ENCODE measurements at regions not wholly inside any gene's neighbourhood (a gene's known extent, or its start where the extent isn't known, plus 50 kb on each side); places are given as distances from the start of the nearest gene placed in this dataset.

- no peak for TF ChIP-seq LEF1 (IDR thresholded peaks at IDR 0.05; ENCODE audit: borderline replicate concordance)
- no peak for TF ChIP-seq FOXM1 (IDR thresholded peaks at IDR 0.05; ENCODE audit: borderline replicate concordance)
- TF ChIP-seq TARDBP (IDR thresholded peaks at IDR 0.05), result no peak
- TF ChIP-seq ZNF384 (IDR thresholded peaks at IDR 0.05), result no peak
- no peak for TF ChIP-seq SP1 (IDR thresholded peaks at IDR 0.05)
- TF ChIP-seq SUZ12 (IDR thresholded peaks at IDR 0.05), result no peak
- no peak for TF ChIP-seq PKNOX1 (IDR thresholded peaks at IDR 0.05)
- no peak for TF ChIP-seq HDGF (IDR thresholded peaks at IDR 0.05; ENCODE audit: borderline replicate concordance)
- TF ChIP-seq ELF4 (IDR thresholded peaks at IDR 0.05), result no peak
- no peak for TF ChIP-seq FOXK2 (IDR thresholded peaks at IDR 0.05)
- POLR2A ChIA-PET, result no interaction called here
- CTCF ChIA-PET, result no interaction called here
- no peak for DNase-seq (ENCODE audit: extremely low spot score)
Measured at GRCh38 chr5:173443971-173444370, 115.8 kb upstream of the STC2 start.

- CTCF ChIA-PET, result no interaction called here
Measured at GRCh38 chr5:173441053-173441628, 112.9 kb upstream of the STC2 start.

GRCh38 chr5:173438951-173439350 is 110.7 kb upstream of the STC2 start:
- CTCF ChIA-PET, result no interaction called here

More at GRCh38 chr5:173441053-173441628, 112.9 kb upstream of the STC2 start:
- POLR2A ChIA-PET, result no interaction called here
- no peak for DNase-seq (ENCODE audit: extremely low spot score)
- TF ChIP-seq TARDBP (IDR thresholded peaks at IDR 0.05) (no peak), NFRKB (IDR thresholded peaks at IDR 0.05) (no peak), CTBP1 (IDR thresholded peaks at IDR 0.05; ENCODE audit: borderline replicate concordance) (no peak), FOXM1 (IDR thresholded peaks at IDR 0.05; ENCODE audit: borderline replicate concordance) (no peak), ZNF384 (IDR thresholded peaks at IDR 0.05) (no peak), FOXA1 (IDR thresholded peaks at IDR 0.05) (no peak), SUZ12 (IDR thresholded peaks at IDR 0.05) (no peak), ARNT (IDR thresholded peaks at IDR 0.05) (no peak), ELF4 (IDR thresholded peaks at IDR 0.05) (no peak), FOXK2 (IDR thresholded peaks at IDR 0.05) (no peak), BHLHE40 (IDR thresholded peaks at IDR 0.05; ENCODE audit: borderline replicate concordance) (no peak), LEF1 (IDR thresholded peaks at IDR 0.05; ENCODE audit: borderline replicate concordance) (no peak)

DNA sequence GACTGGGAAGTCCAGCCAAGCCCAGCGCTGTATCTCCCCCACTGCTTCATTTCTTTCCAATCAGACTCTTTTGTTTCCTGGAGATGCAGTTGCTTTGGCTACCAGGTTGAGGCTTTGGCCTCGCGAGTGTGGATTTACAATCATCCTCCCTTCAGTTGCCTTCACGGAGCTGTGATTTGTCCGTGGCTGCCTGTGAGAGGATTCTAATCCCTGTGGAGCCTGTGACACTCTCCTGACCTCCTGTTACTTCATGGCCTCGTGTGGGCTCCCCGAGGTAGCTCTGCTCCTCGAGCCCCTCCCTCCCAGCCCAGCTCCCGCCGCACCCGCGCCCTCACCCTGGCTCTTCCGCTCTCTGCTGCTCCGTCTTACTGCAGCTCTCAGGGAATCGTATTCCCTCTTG is 107.2 kb upstream of the STC2 start:
- CTCF ChIA-PET, result interaction anchor here (0.7 kb wide), 1 partner anchor 291 kb away, joined by 3 read pairs; no protein-coding TSS in a partner anchor
- POLR2A ChIA-PET, result no interaction called here

More at GRCh38 chr5:173438951-173439350, 110.7 kb upstream of the STC2 start:
- TF ChIP-seq SUZ12 (IDR thresholded peaks at IDR 0.05) (no peak), ARNT (IDR thresholded peaks at IDR 0.05) (no peak), FOXA1 (IDR thresholded peaks at IDR 0.05) (no peak), FOXM1 (IDR thresholded peaks at IDR 0.05; ENCODE audit: borderline replicate concordance) (no peak), NFRKB (IDR thresholded peaks at IDR 0.05) (no peak)
- DNase-seq (ENCODE audit: extremely low spot score), result no peak
- POLR2A ChIA-PET, result no interaction called here

GRCh38 chr5:173434270-173434669 is 106.1 kb upstream of the STC2 start:
- CTCF ChIA-PET, result no interaction called here
- POLR2A ChIA-PET, result no interaction called here
- TF ChIP-seq PKNOX1 (IDR thresholded peaks at IDR 0.05), result no peak
- no peak for TF ChIP-seq ELF4 (IDR thresholded peaks at IDR 0.05)
- TF ChIP-seq FOXM1 (IDR thresholded peaks at IDR 0.05; ENCODE audit: borderline replicate concordance), result no peak
- TF ChIP-seq ZNF384 (IDR thresholded peaks at IDR 0.05), result no peak
- TF ChIP-seq HDGF (IDR thresholded peaks at IDR 0.05; ENCODE audit: borderline replicate concordance), result no peak
- TF ChIP-seq TARDBP (IDR thresholded peaks at IDR 0.05), result no peak
- TF ChIP-seq ARNT (IDR thresholded peaks at IDR 0.05), result no peak
- TF ChIP-seq L3MBTL2 (conservative IDR thresholded peaks at IDR 0.05), result no peak
- no peak for TF ChIP-seq SP1 (IDR thresholded peaks at IDR 0.05)
- TF ChIP-seq FOXA1 (IDR thresholded peaks at IDR 0.05), result no peak
- TF ChIP-seq FOXK2 (IDR thresholded peaks at IDR 0.05), result no peak
- no peak for TF ChIP-seq CTBP1 (IDR thresholded peaks at IDR 0.05; ENCODE audit: borderline replicate concordance)
- TF ChIP-seq LEF1 (IDR thresholded peaks at IDR 0.05; ENCODE audit: borderline replicate concordance), result no peak
- TF ChIP-seq BHLHE40 (IDR thresholded peaks at IDR 0.05; ENCODE audit: borderline replicate concordance), result no peak
- no peak for TF ChIP-seq NFRKB (IDR thresholded peaks at IDR 0.05)
- TF ChIP-seq SUZ12 (IDR thresholded peaks at IDR 0.05), result no peak
- no peak for DNase-seq (ENCODE audit: extremely low spot score)

More for the DNA sequence above, 107.2 kb upstream of the STC2 start:
- no peak for DNase-seq (ENCODE audit: extremely low spot score)
- no peak for TF ChIP-seq FOXK2 (IDR thresholded peaks at IDR 0.05)
- TF ChIP-seq NFRKB (IDR thresholded peaks at IDR 0.05), result no peak
- no peak for TF ChIP-seq PKNOX1 (IDR thresholded peaks at IDR 0.05)
- no peak for TF ChIP-seq SUZ12 (IDR thresholded peaks at IDR 0.05)
- no peak for TF ChIP-seq FOXA1 (IDR thresholded peaks at IDR 0.05)
- TF ChIP-seq HDGF (IDR thresholded peaks at IDR 0.05; ENCODE audit: borderline replicate concordance), result no peak
- TF ChIP-seq FOXM1 (IDR thresholded peaks at IDR 0.05; ENCODE audit: borderline replicate concordance), result no peak
- no peak for TF ChIP-seq L3MBTL2 (conservative IDR thresholded peaks at IDR 0.05)
- no peak for TF ChIP-seq ZNF384 (IDR thresholded peaks at IDR 0.05)
- TF ChIP-seq SP1 (IDR thresholded peaks at IDR 0.05), result no peak
- TF ChIP-seq BHLHE40 (IDR thresholded peaks at IDR 0.05; ENCODE audit: borderline replicate concordance), result no peak
- TF ChIP-seq LEF1 (IDR thresholded peaks at IDR 0.05; ENCODE audit: borderline replicate concordance), result no peak

DNA sequence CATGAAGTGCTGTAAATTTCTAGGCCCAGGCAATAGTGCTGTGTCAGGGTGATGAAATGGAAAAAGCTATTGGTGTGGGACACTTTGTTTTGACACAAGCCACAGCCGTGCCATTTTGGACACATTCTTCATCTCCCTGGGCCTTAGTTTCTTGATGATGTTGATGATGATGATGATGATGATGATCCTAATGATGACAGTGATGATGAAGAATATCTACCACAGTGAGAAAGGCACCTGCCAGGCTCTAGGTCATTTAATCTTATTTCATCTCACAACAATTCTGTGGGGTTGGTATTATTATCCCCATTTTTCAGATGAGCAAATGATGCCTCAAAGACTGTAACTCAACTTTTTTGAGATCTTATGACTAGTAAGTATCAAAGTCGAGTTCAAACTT is 102.2 kb upstream of the STC2 start:
- TF ChIP-seq LEF1 (IDR thresholded peaks at IDR 0.05; ENCODE audit: borderline replicate concordance) (no peak), FOXA1 (IDR thresholded peaks at IDR 0.05) (no peak), NFRKB (IDR thresholded peaks at IDR 0.05) (no peak), TARDBP (IDR thresholded peaks at IDR 0.05) (no peak), ELF4 (IDR thresholded peaks at IDR 0.05) (no peak), L3MBTL2 (conservative IDR thresholded peaks at IDR 0.05) (no peak), CTBP1 (IDR thresholded peaks at IDR 0.05; ENCODE audit: borderline replicate concordance) (no peak), SUZ12 (IDR thresholded peaks at IDR 0.05) (no peak), PKNOX1 (IDR thresholded peaks at IDR 0.05) (no peak), ZNF384 (IDR thresholded peaks at IDR 0.05) (no peak), FOXM1 (IDR thresholded peaks at IDR 0.05; ENCODE audit: borderline replicate concordance) (no peak), SP1 (IDR thresholded peaks at IDR 0.05) (no peak), HDGF (IDR thresholded peaks at IDR 0.05; ENCODE audit: borderline replicate concordance) (no peak), ARNT (IDR thresholded peaks at IDR 0.05) (no peak), BHLHE40 (IDR thresholded peaks at IDR 0.05; ENCODE audit: borderline replicate concordance) (no peak), FOXK2 (IDR thresholded peaks at IDR 0.05) (no peak)
- DNase-seq (ENCODE audit: extremely low spot score), result no peak
- ChIA-PET POLR2A (no interaction called here), CTCF (no interaction called here)

Data from HEK293T (cell line).